DMS153 treated with DMSO at 0.1 percent for 48 hours (cell line): ENCODE measurements at regions not wholly inside any gene's neighbourhood (a gene's known extent, or its start where the extent isn't known, plus 50 kb on each side); places are given as distances from the start of the nearest gene placed in this dataset.
"Not testable (repeated sequence)": the region's sequence is repeated elsewhere in the genome, so short reads cannot be mapped to it uniquely, and the experiment has no call there.

Experiments used
- DNase-seq: peaks from one replicate; lab custom pipeline; 2025; ENCODE audit not compliant: unreplicated experiment; lab: John Stamatoyannopoulos, UW

GRCh38 chr13:50617134-50617721 is 226.3 kb downstream of the DLEU7 start:
- no peak for DNase-seq

- DNase-seq: no peak
Measured at GRCh38 chr13:50618206-50618605, 225.3 kb downstream of the DLEU7 start.

GRCh38 chr13:50626101-50626547 is 217.4 kb downstream of the DLEU7 start:
- no peak for DNase-seq

GRCh38 chr13:50627111-50627510 is 216.4 kb downstream of the DLEU7 start:
- DNase-seq: no peak

- not testable (repeated sequence) for DNase-seq
Measured at GRCh38 chr13:50628512-50628911, 215.0 kb downstream of the DLEU7 start.

GRCh38 chr13:50629497-50629896 is 214.0 kb downstream of the DLEU7 start:
- DNase-seq: no peak

- DNase-seq: no peak
Measured at GRCh38 chr13:50629966-50630365, 213.5 kb downstream of the DLEU7 start.

- DNase-seq: no peak
Measured at GRCh38 chr13:50631041-50631440, 212.5 kb downstream of the DLEU7 start.

GRCh38 chr13:50634339-50634738 is 209.2 kb downstream of the DLEU7 start:
- no peak for DNase-seq

- no peak for DNase-seq
Measured at GRCh38 chr13:50635504-50635903, 208.0 kb downstream of the DLEU7 start.

GRCh38 chr13:50636007-50636704 is 207.3 kb downstream of the DLEU7 start:
- no peak for DNase-seq

- DNase-seq: no peak
Measured at GRCh38 chr13:50643060-50643459, 200.4 kb downstream of the DLEU7 start.

- no peak for DNase-seq
Measured at GRCh38 chr13:50644081-50644871, 199.2 kb downstream of the DLEU7 start.

GRCh38 chr13:50645092-50645491 is 198.4 kb downstream of the DLEU7 start:
- DNase-seq: no peak

GRCh38 chr13:50646070-50646469 is 197.4 kb downstream of the DLEU7 start:
- no peak for DNase-seq

GRCh38 chr13:50649211-50649610 is 194.3 kb downstream of the DLEU7 start:
- DNase-seq: no peak

GRCh38 chr13:50650592-50651504 is 192.6 kb downstream of the DLEU7 start:
- DNase-seq: peak; percentile 20

- DNase-seq: no peak
Measured at GRCh38 chr13:50651922-50652321, 191.6 kb downstream of the DLEU7 start.

GRCh38 chr13:50654331-50654730 is 189.2 kb downstream of the DLEU7 start:
- DNase-seq: no peak

- DNase-seq: not testable (repeated sequence)
Measured at GRCh38 chr13:50661881-50662280, 181.6 kb downstream of the DLEU7 start.

GRCh38 chr13:50664951-50665350 is 178.5 kb downstream of the DLEU7 start:
- no peak for DNase-seq
